DND-41 (cell line): ENCODE measurements at regions not wholly inside any gene's neighbourhood (a gene's known extent, or its start where the extent isn't known, plus 50 kb on each side); places are given as distances from the start of the nearest gene placed in this dataset.
A peak's percentile ranks its signal among the peaks of the same experiment; 100 is the strongest.

Experiments
- ATAC-seq: fragments of 200-7000 bp; cut with Tn5 transposase; 3 replicates; pipeline ENCODE4 v1.9.1; 2021; ENCODE audit warnings: low read depth; ENCODE audit not compliant: insufficient read depth
- DNase-seq: peaks from one replicate; pipeline ENCODE4 v3.0.0-alpha.2; 2020
- H2AFZ ChIP-seq: 2 replicates; pipeline ENCODE4 v1.6.0; 2012; ENCODE audit warnings: low read depth, low read length
- H3K27ac ChIP-seq: 2 replicates; pipeline ENCODE4 v1.5.1; 2012; ENCODE audit warnings: low read length, inconsistent platforms
- H3K27me3 ChIP-seq: fragments of 200-600 bp; sonication (generic); 2 replicates; pipeline ENCODE4 v1.6.0; 2012; ENCODE audit warnings: low read length, mild to moderate bottlenecking, inconsistent platforms; ENCODE audit not compliant: insufficient read depth, poor library complexity
- H3K36me3 ChIP-seq: 2 replicates; pipeline ENCODE4 v1.5.1; 2012; ENCODE audit warnings: low read length, inconsistent platforms; ENCODE audit not compliant: insufficient read depth
- H3K4me1 ChIP-seq: 2 replicates; pipeline ENCODE4 v1.5.1; 2012; ENCODE audit warnings: mild to moderate bottlenecking, low read length; ENCODE audit not compliant: insufficient read depth
- H3K4me2 ChIP-seq: 2 replicates; pipeline ENCODE4 v1.6.0; 2012; ENCODE audit warnings: mild to moderate bottlenecking, moderate library complexity, low read length, inconsistent platforms; ENCODE audit not compliant: insufficient read depth
- H3K4me3 ChIP-seq, 2 experiments: fragments of 200-600 bp in 1 of 2; shearing (Covaris generic) in 1 of 2; 2 replicates each; pipeline ENCODE4 v1.5.1; 2012 to 2016; ENCODE audit warnings: inconsistent platforms in 2 of 2, low read length in 2 of 2, mild to moderate bottlenecking in 2 of 2, low read depth in 1 of 2, moderate library complexity in 1 of 2
- H3K79me2 ChIP-seq: 2 replicates; pipeline ENCODE4 v1.6.0; 2012; ENCODE audit warnings: low read length, inconsistent platforms; ENCODE audit not compliant: insufficient read depth
- H3K9ac ChIP-seq: 2 replicates; pipeline ENCODE4 v1.6.0; 2012; ENCODE audit warnings: low read depth, mild to moderate bottlenecking, inconsistent platforms, low read length, moderate library complexity
- H3K9me3 ChIP-seq: 2 replicates; pipeline ENCODE4 v1.5.1; 2012; ENCODE audit warnings: low read length, moderate library complexity, mild to moderate bottlenecking, inconsistent platforms; ENCODE audit not compliant: insufficient read depth, severe bottlenecking
- H4K20me1 ChIP-seq: 2 replicates; pipeline ENCODE4 v1.6.0; 2012; ENCODE audit warnings: low read length; ENCODE audit not compliant: insufficient read depth
- CTCF ChIP-seq: IDR thresholded peaks from 2 replicates; pipeline ENCODE4 v1.5.1; 2012; ENCODE audit warnings: borderline replicate concordance, low read length, moderate library complexity, mild to moderate bottlenecking; ENCODE audit not compliant: poor library complexity, severe bottlenecking; ENCODE audit errors: extremely low read depth
- EZH2 ChIP-seq: IDR thresholded peaks from 3 replicates; pipeline ENCODE4 v1.6.1; 2012; ENCODE audit warnings: borderline replicate concordance, low read depth, mild to moderate bottlenecking, moderate library complexity, low read length, inconsistent platforms; ENCODE audit not compliant: severe bottlenecking

DNA sequence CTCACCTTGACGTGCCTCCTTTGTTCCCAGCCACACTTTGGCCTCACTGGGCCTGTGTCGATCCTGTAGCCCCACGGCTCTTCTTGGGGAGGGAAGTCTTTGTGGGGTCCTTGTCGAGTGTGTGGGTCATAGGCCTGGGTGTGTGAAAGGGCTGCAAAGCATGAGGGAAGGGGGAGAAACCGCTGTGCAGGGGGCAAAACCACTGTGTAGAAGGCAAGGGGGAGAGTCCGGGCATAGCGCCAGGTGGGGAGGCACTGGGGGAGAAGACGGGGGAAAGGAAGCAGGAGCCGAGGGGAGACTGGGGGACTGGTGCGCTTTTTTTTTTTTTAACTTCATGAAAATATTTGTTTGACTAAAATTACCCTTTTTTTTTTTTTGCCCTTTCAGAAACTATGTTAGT is 65.1 kb upstream of the RASD2 start:
- ATAC-seq = peak; percentile 79
- H3K36me3 ChIP-seq = peaks cover 4% of the 10 kb centered on the region; the same call in 1 of the 2 replicates
- H3K4me2 ChIP-seq = no peak overlapping the region
- no peaks in the 10 kb centered on the region for H3K27me3 ChIP-seq
- DNase-seq = peak; percentile 67
- H3K9ac ChIP-seq = no peak overlapping the region
- H3K4me3 ChIP-seq = no peak overlapping the region
- TF ChIP-seq CTCF (no peak), EZH2 (no peak)
- H3K9me3 ChIP-seq = no peaks in the 10 kb centered on the region
- H4K20me1 ChIP-seq = no peaks in the 10 kb centered on the region
- no peak overlapping the region for H2AFZ ChIP-seq
- no peaks in the 10 kb centered on the region for H3K79me2 ChIP-seq
- no peak overlapping the region for H3K27ac ChIP-seq
- H3K4me1 ChIP-seq = peaks cover 5% of the 10 kb centered on the region

DNA sequence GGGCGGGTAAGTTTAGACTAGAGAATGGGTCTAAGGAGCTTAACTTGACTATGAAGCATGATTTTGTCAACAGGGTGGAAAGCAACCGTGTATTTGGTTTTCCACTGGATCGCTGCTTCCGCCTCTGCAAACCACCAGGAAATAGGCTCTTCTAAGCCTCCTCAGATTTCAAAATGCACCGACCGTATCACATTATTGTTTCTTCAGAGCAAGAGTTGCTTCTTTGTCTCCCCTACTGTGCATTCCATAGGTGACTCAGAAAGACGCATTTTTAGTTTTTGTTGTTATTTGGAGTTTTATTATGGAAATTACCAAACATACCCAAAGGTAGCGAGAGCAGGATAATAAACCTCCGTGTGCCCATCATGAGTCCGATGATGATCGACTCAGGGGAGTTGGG is 64.3 kb upstream of the RASD2 start:
- H3K9ac ChIP-seq = no peak overlapping the region
- no peaks in the 10 kb centered on the region for H4K20me1 ChIP-seq
- no peaks in the 10 kb centered on the region for H3K79me2 ChIP-seq
- no peak for TF ChIP-seq EZH2
- TF ChIP-seq CTCF = no peak
- ATAC-seq (no peak), DNase-seq (no peak)
- no peaks in the 10 kb centered on the region for H3K27me3 ChIP-seq
- no peak overlapping the region for H3K4me3 ChIP-seq
- no peaks in the 10 kb centered on the region for H3K36me3 ChIP-seq
- H3K4me2 ChIP-seq = no peak overlapping the region
- H3K27ac ChIP-seq = no peak overlapping the region
- peaks cover 5% of the 10 kb centered on the region for H3K4me1 ChIP-seq
- no peaks in the 10 kb centered on the region for H3K9me3 ChIP-seq
- H2AFZ ChIP-seq = no peak overlapping the region

DNA sequence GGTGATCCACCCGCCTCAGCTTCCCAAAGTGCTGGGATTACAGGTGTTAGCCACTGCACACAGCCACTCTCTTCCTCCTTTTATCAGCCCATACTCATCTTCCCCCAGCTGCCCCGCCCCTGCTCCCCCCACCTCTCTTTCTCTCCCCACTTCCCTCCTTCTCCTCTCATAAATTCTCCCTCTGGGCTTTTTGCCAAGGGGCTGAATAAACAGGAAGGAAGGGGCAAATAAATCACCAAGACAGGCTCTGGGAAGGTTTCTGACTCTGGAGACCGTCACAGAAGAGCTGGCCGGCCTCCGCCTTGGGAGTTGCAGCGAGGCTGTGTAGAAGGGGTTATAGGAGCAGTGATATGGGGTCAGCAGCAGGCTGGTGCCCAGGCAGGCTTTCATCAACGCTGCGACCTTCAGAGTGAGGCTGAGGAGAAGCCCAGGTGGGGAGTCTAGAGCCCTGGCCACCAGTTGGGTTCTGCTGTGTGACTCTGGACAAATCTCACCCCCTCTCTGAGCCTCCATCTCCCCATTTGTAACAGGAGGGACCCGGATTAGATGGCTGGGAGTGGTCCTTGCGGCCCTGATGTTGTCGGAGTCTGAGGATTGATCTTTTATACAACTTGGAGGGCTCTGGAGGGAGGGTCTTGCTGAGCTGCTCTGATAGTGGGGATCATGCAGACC is 62.6 kb upstream of the RASD2 start:
- no peak overlapping the region for H3K9ac ChIP-seq
- DNase-seq = no peak

More for the DNA sequence above, 62.6 kb upstream of the RASD2 start:
- H3K36me3 ChIP-seq = no peaks in the 10 kb centered on the region
- TF ChIP-seq EZH2 (no peak), CTCF (no peak)
- H3K27ac ChIP-seq = no peak overlapping the region
- H3K4me2 ChIP-seq = no peak overlapping the region
- no peaks in the 10 kb centered on the region for H3K9me3 ChIP-seq
- H3K4me1 ChIP-seq = peaks cover 5% of the 10 kb centered on the region
- H3K4me3 ChIP-seq = no peak overlapping the region
- H3K79me2 ChIP-seq = no peaks in the 10 kb centered on the region
- no peaks in the 10 kb centered on the region for H3K27me3 ChIP-seq
- H2AFZ ChIP-seq = no peak overlapping the region
- no peaks in the 10 kb centered on the region for H4K20me1 ChIP-seq
- ATAC-seq = no peak
